Vagina (tissue), 2 donors: ENCODE measurements at regions not wholly inside any gene's neighbourhood (a gene's known extent, or its start where the extent isn't known, plus 50 kb on each side); places are given as distances from the start of the nearest gene placed in this dataset.

Experiments used
- CTCF ChIP-seq, 3 experiments: fragments of 450-650 bp in 2 of 3; fragments of 200-600 bp in 1 of 3; sonication (generic) in 1 of 3; IDR thresholded peaks; one replicate each; pipeline ENCODE4 v1.5.1; 2017 to 2019; ENCODE audit warnings: antibody characterized with exemption in 3 of 3, mild to moderate bottlenecking in 2 of 3, moderate library complexity in 2 of 3
- POLR2A ChIP-seq, 2 donors: fragments of 450-650 bp; IDR thresholded peaks; one replicate each; pipeline ENCODE4 v1.6.1; 2017; ENCODE audit warnings: antibody characterized with exemption in 2 of 2, mild to moderate bottlenecking in 2 of 2, moderate library complexity in 2 of 2

DNA sequence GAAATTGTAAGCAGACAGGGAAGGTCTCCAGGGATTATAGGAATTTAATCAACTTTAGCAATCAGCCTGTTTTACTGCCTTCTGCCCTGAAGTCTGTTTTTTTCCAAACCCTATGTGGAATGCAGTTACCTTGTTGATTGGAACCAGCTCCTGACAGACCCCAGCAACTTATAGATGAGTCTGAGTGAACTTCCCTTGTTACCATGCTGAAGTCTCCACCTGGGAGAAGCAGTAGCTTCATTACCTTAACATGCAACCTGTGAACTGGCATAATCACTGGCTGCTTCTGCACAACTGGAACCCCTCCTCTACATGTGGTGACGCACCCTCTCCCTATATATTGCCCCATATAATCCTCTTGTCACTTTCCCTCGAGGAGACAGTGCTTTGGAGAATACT is 226.3 kb upstream of the SPOPL start:
- TF ChIP-seq POLR2A (IDR thresholded peaks at IDR 0.05), result no peak
- no peak for TF ChIP-seq CTCF (IDR thresholded peaks at IDR 0.05)
